ENCODE measurements at regions not wholly inside any gene's neighbourhood (a gene's known extent, or its start where the extent isn't known, plus 50 kb on each side); places are given as distances from the start of the nearest gene placed in this dataset.

DNA sequence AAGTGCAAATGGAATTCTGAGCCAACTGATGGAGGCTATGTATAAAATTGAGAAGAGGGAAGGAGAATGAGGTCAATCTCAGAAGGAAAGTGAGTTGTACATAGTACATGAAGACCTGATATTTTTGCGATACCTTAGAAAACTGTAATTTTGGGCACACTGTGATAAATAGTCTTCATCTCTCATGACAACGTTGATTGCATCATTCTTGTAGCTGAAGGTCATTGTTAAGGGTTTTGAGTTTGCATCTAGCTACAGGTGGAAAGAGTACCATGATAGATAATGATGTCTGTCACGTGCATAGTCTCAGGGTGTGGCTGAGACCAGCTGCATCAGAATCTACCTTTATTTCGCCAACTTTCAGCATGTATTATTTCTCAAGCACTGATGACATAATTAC is 435.4 kb upstream of the MDFIC2 start (continued):
- TF ChIP-seq, protein P1, sequence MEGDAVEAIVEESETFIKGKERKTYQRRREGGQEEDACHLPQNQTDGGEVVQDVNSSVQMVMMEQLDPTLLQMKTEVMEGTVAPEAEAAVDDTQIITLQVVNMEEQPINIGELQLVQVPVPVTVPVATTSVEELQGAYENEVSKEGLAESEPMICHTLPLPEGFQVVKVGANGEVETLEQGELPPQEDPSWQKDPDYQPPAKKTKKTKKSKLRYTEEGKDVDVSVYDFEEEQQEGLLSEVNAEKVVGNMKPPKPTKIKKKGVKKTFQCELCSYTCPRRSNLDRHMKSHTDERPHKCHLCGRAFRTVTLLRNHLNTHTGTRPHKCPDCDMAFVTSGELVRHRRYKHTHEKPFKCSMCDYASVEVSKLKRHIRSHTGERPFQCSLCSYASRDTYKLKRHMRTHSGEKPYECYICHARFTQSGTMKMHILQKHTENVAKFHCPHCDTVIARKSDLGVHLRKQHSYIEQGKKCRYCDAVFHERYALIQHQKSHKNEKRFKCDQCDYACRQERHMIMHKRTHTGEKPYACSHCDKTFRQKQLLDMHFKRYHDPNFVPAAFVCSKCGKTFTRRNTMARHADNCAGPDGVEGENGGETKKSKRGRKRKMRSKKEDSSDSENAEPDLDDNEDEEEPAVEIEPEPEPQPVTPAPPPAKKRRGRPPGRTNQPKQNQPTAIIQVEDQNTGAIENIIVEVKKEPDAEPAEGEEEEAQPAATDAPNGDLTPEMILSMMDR (IDR thresholded peaks at IDR 0.05; ENCODE audit: low read depth, low read length, missing input control) = no peak

DNA sequence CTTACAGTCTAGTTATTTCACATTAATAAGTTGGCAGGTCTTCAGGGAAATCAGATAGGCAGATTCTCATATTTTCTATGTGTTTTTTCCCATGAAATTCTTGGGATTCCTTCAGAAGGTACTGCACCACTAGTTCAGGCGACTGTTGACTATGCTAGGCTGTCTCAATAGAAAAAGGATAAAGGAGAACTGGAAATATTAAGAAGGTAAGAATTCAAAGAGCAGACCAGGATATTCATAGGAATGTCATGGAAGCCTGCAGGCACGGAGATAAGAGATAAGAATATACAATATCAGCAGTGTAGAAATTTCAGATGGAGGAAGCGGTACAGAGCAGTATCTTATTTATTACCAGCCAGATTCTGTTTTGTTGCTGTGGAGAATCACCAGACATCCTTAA is 432.1 kb upstream of the MDFIC2 start:
- H3K9me3 ChIP-seq (ENCODE audit: control insufficient read depth in 4 of 4, low read length in 3 of 4) = no peaks in the 10 kb centered on the region
- 71% methylated on average over 3 of the region's 3 CpGs for WGBS
- H3K27me3 ChIP-seq (ENCODE audit: control insufficient read depth in 4 of 4, insufficient read depth in 4 of 4, low read length in 3 of 4) = no peaks in the 10 kb centered on the region
- no peak overlapping the region for H3K27ac ChIP-seq (ENCODE audit: low read depth in 1 of 2, low read length in 2 of 2)
- H3K9ac ChIP-seq (ENCODE audit: low read depth in 1 of 2, low read length in 2 of 2) = no peak overlapping the region
- no peak for DNase-seq (ENCODE audit: low spot score)
- H3K36me3 ChIP-seq (ENCODE audit: control insufficient read depth in 4 of 4, insufficient read depth in 3 of 4, low read depth in 1 of 4, low read length in 3 of 4) = no peaks in the 10 kb centered on the region
- peaks cover 0 to 2% (median 0%) of the 10 kb centered on the region in 4 donors for H3K4me1 ChIP-seq (ENCODE audit: control insufficient read depth in 4 of 4, insufficient read depth in 4 of 4, low read length in 3 of 4)
- H3K4me3 ChIP-seq (ENCODE audit: low read depth in 1 of 3, low read length in 3 of 3) = no peak overlapping the region
- TF ChIP-seq JUND (IDR thresholded peaks at IDR 0.05) (no peak), HNF4G (IDR thresholded peaks at IDR 0.05) (no peak), RAD21 (IDR thresholded peaks at IDR 0.05) (no peak), HNF4A (conservative IDR thresholded peaks at IDR 0.05) (no peak), EGR1 (IDR thresholded peaks at IDR 0.05; ENCODE audit: low read depth in 2 of 2) (no peak), SP1 (IDR thresholded peaks at IDR 0.05) (no peak), YY1 (IDR thresholded peaks at IDR 0.05) (no peak)
- TF ChIP-seq, protein P1 (IDR thresholded peaks at IDR 0.05; ENCODE audit: low read depth, low read length, missing input control) = no peak

DNA sequence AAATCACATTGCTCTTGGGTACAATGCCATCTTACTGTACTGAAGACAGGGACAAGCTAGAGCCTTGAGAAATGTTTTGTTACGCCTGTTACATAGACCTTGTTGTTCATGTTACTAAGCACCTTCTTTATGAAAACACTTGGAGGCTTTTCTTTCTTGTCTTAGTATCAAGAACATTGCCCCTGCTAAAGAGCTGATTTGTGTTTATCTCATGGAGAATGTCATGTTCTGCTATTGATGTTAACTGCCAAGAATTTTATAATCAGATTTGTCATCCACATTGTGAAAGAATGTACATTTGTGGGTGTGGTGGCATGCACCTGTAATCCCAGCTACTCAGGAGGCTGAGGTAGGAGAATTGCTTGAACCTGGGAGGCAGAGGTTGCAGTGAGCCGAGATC is 431.3 kb upstream of the MDFIC2 start:
- DNase-seq (ENCODE audit: low spot score) = no peak
- TF ChIP-seq HNF4A (conservative IDR thresholded peaks at IDR 0.05) (no peak), FOXA2 (IDR thresholded peaks at IDR 0.05) (no peak), EGR1 (IDR thresholded peaks at IDR 0.05; ENCODE audit: low read depth in 2 of 2) (no peak), JUND (IDR thresholded peaks at IDR 0.05) (no peak), SP1 (IDR thresholded peaks at IDR 0.05) (no peak), RAD21 (IDR thresholded peaks at IDR 0.05) (no peak)
- TF ChIP-seq, protein P2, sequence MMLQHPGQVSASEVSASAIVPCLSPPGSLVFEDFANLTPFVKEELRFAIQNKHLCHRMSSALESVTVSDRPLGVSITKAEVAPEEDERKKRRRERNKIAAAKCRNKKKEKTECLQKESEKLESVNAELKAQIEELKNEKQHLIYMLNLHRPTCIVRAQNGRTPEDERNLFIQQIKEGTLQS (IDR thresholded peaks at IDR 0.05) = no peak
- TF ChIP-seq, protein P3, sequence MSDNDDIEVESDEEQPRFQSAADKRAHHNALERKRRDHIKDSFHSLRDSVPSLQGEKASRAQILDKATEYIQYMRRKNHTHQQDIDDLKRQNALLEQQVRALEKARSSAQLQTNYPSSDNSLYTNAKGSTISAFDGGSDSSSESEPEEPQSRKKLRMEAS (IDR thresholded peaks at IDR 0.05) = no peak
- TF ChIP-seq, protein P1 (IDR thresholded peaks at IDR 0.05; ENCODE audit: low read depth, low read length, missing input control) = no peak
- TF ChIP-seq, protein P4, sequence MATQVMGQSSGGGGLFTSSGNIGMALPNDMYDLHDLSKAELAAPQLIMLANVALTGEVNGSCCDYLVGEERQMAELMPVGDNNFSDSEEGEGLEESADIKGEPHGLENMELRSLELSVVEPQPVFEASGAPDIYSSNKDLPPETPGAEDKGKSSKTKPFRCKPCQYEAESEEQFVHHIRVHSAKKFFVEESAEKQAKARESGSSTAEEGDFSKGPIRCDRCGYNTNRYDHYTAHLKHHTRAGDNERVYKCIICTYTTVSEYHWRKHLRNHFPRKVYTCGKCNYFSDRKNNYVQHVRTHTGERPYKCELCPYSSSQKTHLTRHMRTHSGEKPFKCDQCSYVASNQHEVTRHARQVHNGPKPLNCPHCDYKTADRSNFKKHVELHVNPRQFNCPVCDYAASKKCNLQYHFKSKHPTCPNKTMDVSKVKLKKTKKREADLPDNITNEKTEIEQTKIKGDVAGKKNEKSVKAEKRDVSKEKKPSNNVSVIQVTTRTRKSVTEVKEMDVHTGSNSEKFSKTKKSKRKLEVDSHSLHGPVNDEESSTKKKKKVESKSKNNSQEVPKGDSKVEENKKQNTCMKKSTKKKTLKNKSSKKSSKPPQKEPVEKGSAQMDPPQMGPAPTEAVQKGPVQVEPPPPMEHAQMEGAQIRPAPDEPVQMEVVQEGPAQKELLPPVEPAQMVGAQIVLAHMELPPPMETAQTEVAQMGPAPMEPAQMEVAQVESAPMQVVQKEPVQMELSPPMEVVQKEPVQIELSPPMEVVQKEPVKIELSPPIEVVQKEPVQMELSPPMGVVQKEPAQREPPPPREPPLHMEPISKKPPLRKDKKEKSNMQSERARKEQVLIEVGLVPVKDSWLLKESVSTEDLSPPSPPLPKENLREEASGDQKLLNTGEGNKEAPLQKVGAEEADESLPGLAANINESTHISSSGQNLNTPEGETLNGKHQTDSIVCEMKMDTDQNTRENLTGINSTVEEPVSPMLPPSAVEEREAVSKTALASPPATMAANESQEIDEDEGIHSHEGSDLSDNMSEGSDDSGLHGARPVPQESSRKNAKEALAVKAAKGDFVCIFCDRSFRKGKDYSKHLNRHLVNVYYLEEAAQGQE (IDR thresholded peaks at IDR 0.05) = no peak
- H3K27me3 ChIP-seq (ENCODE audit: control insufficient read depth in 4 of 4, insufficient read depth in 4 of 4, low read length in 3 of 4) = no peaks in the 10 kb centered on the region
- H3K4me1 ChIP-seq (ENCODE audit: control insufficient read depth in 4 of 4, insufficient read depth in 4 of 4, low read length in 3 of 4) = peaks cover 0 to 2% (median 0%) of the 10 kb centered on the region in 4 donors
- H3K27ac ChIP-seq (ENCODE audit: low read depth in 1 of 2, low read length in 2 of 2) = no peak overlapping the region
- H3K36me3 ChIP-seq (ENCODE audit: control insufficient read depth in 4 of 4, insufficient read depth in 3 of 4, low read depth in 1 of 4, low read length in 3 of 4) = no peaks in the 10 kb centered on the region
- WGBS = 92% methylated on average over 2 of the region's 2 CpGs
- H3K9me3 ChIP-seq (ENCODE audit: control insufficient read depth in 4 of 4, low read length in 3 of 4) = no peaks in the 10 kb centered on the region
- H3K9ac ChIP-seq (ENCODE audit: low read depth in 1 of 2, low read length in 2 of 2) = no peak overlapping the region
- no peak overlapping the region for H3K4me3 ChIP-seq (ENCODE audit: low read depth in 1 of 3, low read length in 3 of 3)

Data from liver (tissue), 8 donors.